ENCODE measurements at regions not wholly inside any gene's neighbourhood (a gene's known extent, or its start where the extent isn't known, plus 50 kb on each side); places are given as distances from the start of the nearest gene placed in this dataset.
A peak's percentile ranks its signal among the peaks of the same experiment; 100 is the strongest.

DNA sequence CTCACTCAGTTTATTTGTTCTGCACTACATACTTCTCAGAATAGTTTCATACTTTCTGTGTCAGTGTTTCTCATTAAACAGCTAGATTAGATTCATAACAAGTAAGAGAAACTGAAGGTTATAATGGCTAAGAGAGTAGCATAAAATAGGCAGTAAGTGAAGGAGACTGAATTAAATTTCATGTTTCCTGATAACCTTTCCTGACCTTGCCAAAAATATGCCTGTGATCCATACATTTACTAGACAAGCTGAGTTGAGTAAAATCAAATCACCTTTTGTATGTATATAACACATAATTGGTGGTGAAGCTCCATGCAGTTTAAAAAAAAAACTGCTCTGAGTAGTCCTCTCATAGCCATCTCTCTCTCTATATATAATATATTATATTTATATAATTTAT lies 545.3 kb upstream of the PCDH20 start:
- Mint-ChIP-seq H3K4me3 (ENCODE audit: unreplicated experiment) (no peak overlapping the region), H3K9me3 (ENCODE audit: low read depth) (no peaks in the 10 kb centered on the region), H3K4me1 (ENCODE audit: low read depth) (no peaks in the 10 kb centered on the region), H3K27me3 (ENCODE audit: low read depth) (peaks cover 2% of the 10 kb centered on the region), H3K27ac (ENCODE audit: unreplicated experiment) (no peak overlapping the region), H3K36me3 (ENCODE audit: low read depth) (no peaks in the 10 kb centered on the region)
- no peak for DNase-seq (ENCODE audit: low spot score)
- TF ChIP-seq, protein P1, sequence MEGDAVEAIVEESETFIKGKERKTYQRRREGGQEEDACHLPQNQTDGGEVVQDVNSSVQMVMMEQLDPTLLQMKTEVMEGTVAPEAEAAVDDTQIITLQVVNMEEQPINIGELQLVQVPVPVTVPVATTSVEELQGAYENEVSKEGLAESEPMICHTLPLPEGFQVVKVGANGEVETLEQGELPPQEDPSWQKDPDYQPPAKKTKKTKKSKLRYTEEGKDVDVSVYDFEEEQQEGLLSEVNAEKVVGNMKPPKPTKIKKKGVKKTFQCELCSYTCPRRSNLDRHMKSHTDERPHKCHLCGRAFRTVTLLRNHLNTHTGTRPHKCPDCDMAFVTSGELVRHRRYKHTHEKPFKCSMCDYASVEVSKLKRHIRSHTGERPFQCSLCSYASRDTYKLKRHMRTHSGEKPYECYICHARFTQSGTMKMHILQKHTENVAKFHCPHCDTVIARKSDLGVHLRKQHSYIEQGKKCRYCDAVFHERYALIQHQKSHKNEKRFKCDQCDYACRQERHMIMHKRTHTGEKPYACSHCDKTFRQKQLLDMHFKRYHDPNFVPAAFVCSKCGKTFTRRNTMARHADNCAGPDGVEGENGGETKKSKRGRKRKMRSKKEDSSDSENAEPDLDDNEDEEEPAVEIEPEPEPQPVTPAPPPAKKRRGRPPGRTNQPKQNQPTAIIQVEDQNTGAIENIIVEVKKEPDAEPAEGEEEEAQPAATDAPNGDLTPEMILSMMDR (IDR thresholded peaks at IDR 0.05) = no peak

DNA sequence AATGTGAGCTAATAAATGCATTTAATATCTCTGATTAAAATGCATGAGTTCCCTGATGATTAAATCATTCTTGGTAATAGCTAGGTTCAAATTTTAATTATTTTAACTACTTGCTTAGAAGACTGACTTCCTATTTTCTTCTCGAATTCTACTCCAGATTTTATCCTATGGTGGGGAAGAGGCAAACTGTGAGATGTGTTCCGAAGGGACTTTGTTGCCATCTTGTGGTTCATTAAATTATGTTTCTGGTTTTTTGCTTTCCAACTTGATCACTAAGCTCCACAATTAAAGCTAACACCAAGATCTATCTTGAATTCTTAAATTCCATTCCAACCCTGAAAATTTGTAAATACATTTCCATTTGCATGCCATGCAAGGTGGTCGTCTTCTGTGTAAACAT lies 538.4 kb upstream of the PCDH20 start:
- H3K9me3 Mint-ChIP-seq (ENCODE audit: low read depth) = no peaks in the 10 kb centered on the region
- H3K27ac Mint-ChIP-seq (ENCODE audit: unreplicated experiment) = no peak overlapping the region
- H3K4me3 Mint-ChIP-seq (ENCODE audit: unreplicated experiment) = no peak overlapping the region
- H3K4me1 Mint-ChIP-seq (ENCODE audit: low read depth) = no peaks in the 10 kb centered on the region
- TF ChIP-seq, protein P1 (IDR thresholded peaks at IDR 0.05) = peak; percentile 83
- no peak for DNase-seq (ENCODE audit: low spot score)
- no peaks in the 10 kb centered on the region for H3K36me3 Mint-ChIP-seq (ENCODE audit: low read depth)
- peaks cover 11% of the 10 kb centered on the region for H3K27me3 Mint-ChIP-seq (ENCODE audit: low read depth)

DNA sequence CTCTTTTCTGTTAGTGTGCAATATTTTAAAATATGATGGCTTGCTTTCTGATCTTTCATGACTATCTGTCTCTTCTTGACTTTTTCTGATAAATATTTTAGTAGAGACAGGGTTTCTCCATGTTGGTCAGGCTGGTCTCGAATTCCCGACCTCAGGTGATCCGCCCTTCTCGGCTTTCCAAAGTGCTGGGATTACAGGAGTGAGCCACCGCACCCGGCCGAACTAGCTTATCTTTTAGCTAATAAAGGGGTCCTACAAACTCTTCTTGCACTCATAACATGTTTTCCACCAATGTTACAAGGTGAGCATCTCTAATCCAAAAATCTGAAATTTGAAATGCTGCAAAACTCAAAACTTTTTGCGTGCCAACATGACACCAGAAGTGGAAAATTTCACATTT lies 535.2 kb upstream of the PCDH20 start:
- H3K9me3 Mint-ChIP-seq (ENCODE audit: low read depth) = no peaks in the 10 kb centered on the region
- TF ChIP-seq, protein P1 (IDR thresholded peaks at IDR 0.05) = no peak
- no peaks in the 10 kb centered on the region for H3K36me3 Mint-ChIP-seq (ENCODE audit: low read depth)
- no peak overlapping the region for H3K27ac Mint-ChIP-seq (ENCODE audit: unreplicated experiment)
- no peak overlapping the region for H3K4me3 Mint-ChIP-seq (ENCODE audit: unreplicated experiment)
- DNase-seq (ENCODE audit: low spot score) = no peak
- H3K27me3 Mint-ChIP-seq (ENCODE audit: low read depth) = peaks cover 19% of the 10 kb centered on the region
- no peaks in the 10 kb centered on the region for H3K4me1 Mint-ChIP-seq (ENCODE audit: low read depth)

DNA sequence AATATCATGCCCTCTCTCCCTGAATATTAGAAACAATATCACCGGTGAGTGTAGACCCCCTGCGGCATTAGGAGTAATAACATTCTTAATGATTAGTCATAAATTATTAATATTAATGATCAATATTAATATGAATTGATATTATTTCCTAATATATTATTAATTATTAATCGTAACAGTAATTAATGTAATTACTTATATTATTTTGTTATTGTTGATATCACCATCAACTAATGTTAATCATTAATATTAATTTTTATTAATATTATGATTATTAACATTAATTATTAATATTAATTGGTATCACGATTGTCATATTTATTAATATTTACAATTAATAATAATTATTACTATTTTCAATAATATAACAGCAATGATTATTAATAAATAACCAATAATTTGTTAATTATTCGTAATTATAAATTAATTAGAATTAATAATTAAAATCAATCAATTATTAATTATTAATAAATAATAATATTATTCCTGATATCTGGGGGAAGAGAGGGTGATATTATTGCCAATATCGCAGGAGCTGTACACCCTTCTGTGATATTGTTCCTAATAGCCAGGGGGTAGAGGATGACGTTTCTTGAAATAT lies 528.8 kb upstream of the PCDH20 start:
- no peaks in the 10 kb centered on the region for H3K36me3 Mint-ChIP-seq (ENCODE audit: low read depth)
- H3K4me3 Mint-ChIP-seq (ENCODE audit: unreplicated experiment) = no peak overlapping the region
- no peaks in the 10 kb centered on the region for H3K4me1 Mint-ChIP-seq (ENCODE audit: low read depth)
- peaks cover 12% of the 10 kb centered on the region for H3K27me3 Mint-ChIP-seq (ENCODE audit: low read depth)
- H3K27ac Mint-ChIP-seq (ENCODE audit: unreplicated experiment) = no peak overlapping the region
- no peaks in the 10 kb centered on the region for H3K9me3 Mint-ChIP-seq (ENCODE audit: low read depth)
- no peak for DNase-seq (ENCODE audit: low spot score)
- TF ChIP-seq, protein P1 (IDR thresholded peaks at IDR 0.05) = no peak

DNA sequence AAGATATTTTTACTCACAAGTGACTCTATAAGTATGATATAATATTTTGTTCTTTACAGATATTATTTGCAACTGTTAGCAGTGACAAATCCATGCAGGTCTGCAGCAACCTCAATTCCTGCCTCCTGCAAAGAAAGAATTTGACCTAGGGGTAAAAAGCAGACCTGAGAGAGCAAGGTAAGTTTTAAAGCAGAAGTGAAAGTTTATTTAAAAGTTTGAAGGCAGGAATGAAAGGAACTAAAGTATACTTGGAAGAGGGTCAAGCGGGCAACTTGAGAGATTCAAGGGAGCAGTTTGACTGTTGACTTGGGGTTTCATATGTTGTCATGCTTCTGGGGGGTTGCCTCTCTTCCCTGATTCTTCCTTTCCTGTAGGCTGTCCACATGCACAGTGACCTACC lies 520.1 kb upstream of the PCDH20 start:
- peaks cover 6% of the 10 kb centered on the region for H3K27me3 Mint-ChIP-seq (ENCODE audit: low read depth)
- H3K27ac Mint-ChIP-seq (ENCODE audit: unreplicated experiment) = no peak overlapping the region
- no peak for DNase-seq (ENCODE audit: low spot score)
- H3K4me3 Mint-ChIP-seq (ENCODE audit: unreplicated experiment) = no peak overlapping the region
- no peaks in the 10 kb centered on the region for H3K4me1 Mint-ChIP-seq (ENCODE audit: low read depth)
- no peaks in the 10 kb centered on the region for H3K9me3 Mint-ChIP-seq (ENCODE audit: low read depth)
- TF ChIP-seq, protein P1 (IDR thresholded peaks at IDR 0.05) = no peak
- H3K36me3 Mint-ChIP-seq (ENCODE audit: low read depth) = no peaks in the 10 kb centered on the region
